HG02610 (cell line): ENCODE measurements at regions not wholly inside any gene's neighbourhood (a gene's known extent, or its start where the extent isn't known, plus 50 kb on each side); places are given as distances from the start of the nearest gene placed in this dataset.
"Not testable (repeated sequence)": the region's sequence is repeated elsewhere in the genome, so short reads cannot be mapped to it uniquely, and the experiment has no call there.

Experiments
- ATAC-seq: cut with Tn5 transposase; IDR thresholded peaks from one replicate; pipeline ENCODE4 v1.9.1; 2021; ENCODE audit warnings: mild to moderate bottlenecking, moderate library complexity; ENCODE audit not compliant: unreplicated experiment

DNA sequence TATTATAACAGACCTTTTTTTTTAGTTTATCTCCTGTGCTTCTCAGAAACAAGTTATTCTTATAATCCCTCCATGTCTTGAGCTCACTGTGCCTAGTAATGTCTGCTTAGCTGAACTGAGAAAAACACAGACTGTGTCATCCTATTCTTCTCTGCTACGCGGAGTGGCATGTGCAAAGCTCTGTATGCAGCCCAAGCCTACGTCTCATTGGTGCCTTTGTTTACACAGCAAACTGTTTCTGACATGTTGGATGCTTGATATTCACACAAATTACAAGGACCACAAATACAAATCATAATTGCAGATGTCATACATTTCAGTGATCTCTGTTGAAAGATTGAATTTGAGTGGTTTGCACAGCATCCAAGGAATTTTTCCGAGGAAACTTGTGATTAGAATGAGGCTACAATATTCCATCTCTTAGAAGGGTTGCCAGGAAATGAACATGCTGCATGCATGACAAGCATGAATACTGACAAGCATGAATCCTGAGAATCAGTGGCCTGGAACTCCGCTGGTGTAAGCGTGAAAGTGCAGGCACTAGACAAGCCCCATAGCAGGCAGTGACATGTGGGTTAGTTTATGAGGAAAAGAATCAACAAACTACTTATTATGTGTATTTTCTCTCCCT lies 128.4 kb upstream of the SGK1 start:
- no peak for ATAC-seq

DNA sequence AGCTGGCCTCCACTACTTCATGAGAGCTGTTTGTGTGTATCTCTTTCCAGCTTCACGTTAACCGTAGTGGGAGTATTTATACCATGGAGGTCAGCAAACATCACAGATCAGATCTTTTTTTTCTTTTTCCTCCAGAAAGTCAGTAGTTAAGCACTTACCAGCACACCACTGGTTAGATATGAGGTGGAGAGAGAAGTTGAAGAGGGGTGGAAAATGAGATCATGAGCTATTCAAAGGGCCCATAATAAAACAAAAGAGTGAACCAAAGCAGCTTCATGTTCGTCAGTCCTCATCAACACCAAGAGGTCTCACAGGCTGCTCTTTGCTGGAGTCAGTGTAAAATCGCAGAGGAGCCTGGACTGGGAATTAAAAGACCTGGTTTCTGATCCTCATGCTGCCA lies 125.1 kb upstream of the SGK1 start:
- no peak for ATAC-seq

GRCh38 chr6:134442073-134442472 lies 124.2 kb upstream of the SGK1 start:
- no peak for ATAC-seq

- no peak for ATAC-seq
Observed at GRCh38 chr6:134438837-134439236, 120.9 kb upstream of the SGK1 start.

- peak; percentile 35 for ATAC-seq
Observed at GRCh38 chr6:134437376-134437775, 119.5 kb upstream of the SGK1 start.

- ATAC-seq = no peak
Observed at GRCh38 chr6:134436950-134437349, 119.0 kb upstream of the SGK1 start.

DNA sequence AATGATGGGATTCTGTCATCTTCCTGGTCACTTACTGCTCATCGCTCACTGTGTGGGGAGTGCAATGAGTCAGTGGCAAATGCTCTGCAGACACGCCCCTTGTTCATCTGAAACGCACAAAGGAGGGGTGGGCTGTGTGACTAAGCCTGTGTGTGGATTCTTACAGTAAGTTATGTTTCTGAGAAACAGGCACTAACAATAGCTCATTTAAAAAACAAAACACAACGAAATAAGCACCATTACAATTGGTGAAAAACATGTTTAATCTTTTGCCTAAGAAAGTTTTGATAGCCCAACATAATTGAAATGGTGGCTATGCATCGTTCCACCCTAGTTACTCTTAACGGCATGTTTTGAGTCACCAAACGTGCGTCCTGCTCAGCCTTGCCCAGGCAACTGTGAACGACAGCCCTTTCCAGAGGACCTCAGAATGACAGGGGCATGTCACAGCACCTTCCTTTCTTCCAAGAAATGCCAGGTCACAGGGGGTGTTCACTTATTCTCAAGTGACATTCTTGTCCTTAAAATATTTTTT lies 118.4 kb upstream of the SGK1 start:
- peak; percentile 97 for ATAC-seq

DNA sequence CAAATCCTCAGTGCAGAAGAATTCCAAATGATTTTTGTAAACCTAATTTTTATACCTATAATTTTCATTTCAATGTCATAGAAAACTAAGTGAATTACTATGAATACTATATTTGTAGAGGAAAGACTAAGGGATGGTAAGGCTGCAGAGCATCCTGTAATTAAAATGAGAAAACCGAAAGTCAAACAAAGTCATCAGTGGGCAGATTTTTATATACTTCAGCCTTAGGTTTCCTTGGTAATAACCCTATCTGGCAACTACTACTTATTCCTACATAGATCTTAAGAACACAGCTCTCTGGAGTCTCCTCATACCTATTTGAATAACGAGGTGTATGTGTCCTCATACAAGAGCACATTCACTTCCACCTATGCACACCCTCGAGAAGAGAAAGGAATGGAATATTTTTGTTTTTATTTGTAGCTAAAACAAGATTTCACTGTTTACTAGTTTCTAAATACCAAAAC lies 117.9 kb upstream of the SGK1 start:
- ATAC-seq = no peak

- no peak for ATAC-seq
Observed at GRCh38 chr6:134434019-134434942, 116.4 kb upstream of the SGK1 start.

GRCh38 chr6:134432036-134432435 lies 114.1 kb upstream of the SGK1 start:
- ATAC-seq = no peak

GRCh38 chr6:134431421-134431859 lies 113.5 kb upstream of the SGK1 start:
- no peak for ATAC-seq

GRCh38 chr6:134429861-134430380 lies 112.0 kb upstream of the SGK1 start:
- no peak for ATAC-seq

DNA sequence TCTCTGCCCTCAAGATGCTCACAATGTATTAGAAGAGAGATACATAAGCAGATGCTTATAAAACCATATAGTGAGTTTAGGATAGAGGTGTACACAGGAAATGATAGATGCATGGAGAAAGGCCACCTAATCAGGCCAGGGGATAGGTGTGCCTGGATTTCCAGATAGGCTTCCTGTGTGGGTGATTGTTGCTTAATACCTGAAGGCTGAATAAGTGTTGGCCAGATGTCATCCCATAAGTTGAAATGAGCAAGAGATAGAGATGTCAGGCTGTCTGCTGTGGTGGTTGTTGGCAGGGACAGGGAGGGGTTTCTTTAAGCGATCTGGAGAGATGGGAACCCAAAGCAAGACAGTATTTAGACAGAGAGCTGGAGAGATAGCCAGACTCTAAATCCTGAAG lies 109.8 kb upstream of the SGK1 start:
- ATAC-seq = no peak

DNA sequence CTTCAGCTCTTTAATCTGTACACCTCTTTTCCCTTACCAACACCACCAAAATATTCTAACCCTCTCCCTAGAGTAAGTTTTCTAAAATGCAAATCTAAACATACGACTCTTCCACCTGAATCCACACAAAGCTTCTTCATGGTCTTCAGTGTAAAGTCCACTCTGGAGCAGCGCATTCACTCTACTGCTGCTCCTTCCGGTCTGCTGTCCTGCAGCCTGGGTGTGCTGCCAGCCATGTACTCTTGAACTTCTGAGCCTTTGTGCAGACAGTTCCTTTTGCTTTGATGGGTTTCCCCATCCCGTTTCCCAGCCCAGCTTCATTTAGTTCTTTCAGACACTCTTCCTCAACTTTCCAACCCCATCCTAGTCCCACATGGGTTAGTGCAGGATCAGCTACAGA lies 108.7 kb upstream of the SGK1 start:
- no peak for ATAC-seq

GRCh38 chr6:134425917-134426316 lies 108.0 kb upstream of the SGK1 start:
- ATAC-seq = not testable (repeated sequence)

- ATAC-seq = no peak
Observed at GRCh38 chr6:134425513-134425912, 107.6 kb upstream of the SGK1 start.

- ATAC-seq = no peak
Observed at GRCh38 chr6:134424798-134425170, 106.9 kb upstream of the SGK1 start.

DNA sequence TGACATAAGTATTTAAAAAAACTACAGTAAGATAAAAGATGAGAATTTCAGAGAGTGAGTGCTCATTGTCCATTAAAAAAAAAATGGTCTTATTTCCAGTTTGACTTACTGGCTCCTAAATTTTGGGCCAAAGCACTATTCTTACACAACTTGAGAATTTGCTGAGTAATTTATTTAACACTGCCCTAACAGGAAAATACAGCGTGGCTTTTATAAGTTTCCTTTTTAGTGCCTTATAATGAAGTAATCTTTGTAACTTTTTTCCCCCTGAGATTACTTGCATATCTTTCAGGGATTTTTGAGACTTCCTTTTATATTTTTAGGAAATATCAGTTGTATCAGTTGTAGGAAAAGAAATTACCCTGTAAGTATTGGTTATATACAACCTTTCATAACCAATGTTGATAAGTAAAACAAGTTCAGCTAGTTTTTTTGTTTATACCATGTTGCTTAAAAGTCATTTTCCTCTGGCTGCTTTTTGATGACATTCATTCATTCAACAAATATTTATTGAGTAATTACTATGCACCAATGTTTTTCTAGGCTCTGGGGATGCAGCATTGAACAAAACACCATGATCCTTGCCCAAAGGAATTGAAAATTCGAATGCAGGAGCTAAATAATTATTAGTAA lies 106.4 kb upstream of the SGK1 start:
- ATAC-seq = no peak

DNA sequence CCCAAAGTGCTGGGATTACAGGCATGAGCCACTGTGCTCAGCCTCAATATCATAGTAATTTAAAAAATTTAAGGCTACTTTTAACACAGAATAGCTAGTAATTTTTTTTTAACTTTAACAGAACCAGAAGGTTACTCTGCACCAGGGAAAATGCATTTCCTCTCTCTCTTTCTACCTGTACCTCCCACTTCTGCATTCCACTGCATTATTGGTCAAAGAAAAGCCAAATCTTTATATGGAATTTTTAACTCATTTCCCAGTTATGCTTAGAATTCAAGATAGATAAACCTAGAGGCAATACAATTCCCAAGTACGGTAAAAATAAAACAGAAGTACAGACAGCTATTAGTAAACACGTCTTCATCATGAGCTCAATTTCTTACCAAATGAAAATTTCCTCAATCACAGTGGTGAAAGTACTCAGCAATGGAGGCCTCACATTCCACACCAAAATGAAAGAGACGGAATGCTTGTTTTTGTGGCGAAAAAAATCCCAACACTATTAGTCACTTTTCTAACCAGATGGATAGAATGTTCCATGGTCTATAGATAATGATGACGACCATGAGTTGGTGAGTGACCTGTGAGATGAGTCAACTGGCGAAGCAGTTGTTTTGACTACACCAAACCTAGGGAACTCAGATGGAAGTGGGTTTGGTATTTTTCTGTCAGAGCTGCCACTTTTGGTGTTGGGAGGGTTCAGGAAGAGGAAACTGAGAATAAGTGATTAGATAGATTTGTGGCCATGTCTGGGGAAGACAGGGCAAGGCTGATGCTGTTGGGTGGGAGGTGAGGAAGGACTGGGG lies 104.7 kb upstream of the SGK1 start:
- ATAC-seq = no peak

DNA sequence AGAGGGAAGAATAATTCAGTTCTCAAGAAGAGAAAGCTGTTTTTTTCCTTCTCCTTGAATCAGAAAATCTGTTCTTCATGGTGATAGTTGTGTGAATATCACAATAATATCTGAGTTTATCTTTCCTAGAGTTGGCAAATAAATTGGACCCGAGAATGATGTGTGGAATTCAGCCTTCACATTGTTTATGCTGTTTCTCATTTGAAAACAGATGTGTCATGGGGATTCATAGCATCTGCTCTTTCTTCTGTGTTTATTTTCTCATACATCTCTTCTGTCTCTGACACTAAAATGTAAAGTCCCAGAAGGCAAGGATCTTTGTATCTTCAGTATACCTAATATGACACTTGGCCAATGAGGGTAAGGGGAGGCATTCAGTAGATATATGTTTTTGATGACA lies 103.6 kb upstream of the SGK1 start:
- ATAC-seq = no peak
